ENCODE measurements at regions not wholly inside any gene's neighbourhood (a gene's known extent, or its start where the extent isn't known, plus 50 kb on each side); places are given as distances from the start of the nearest gene placed in this dataset.
"Not testable (repeated sequence)": the region's sequence is repeated elsewhere in the genome, so short reads cannot be mapped to it uniquely, and the experiment has no call there.

DNA sequence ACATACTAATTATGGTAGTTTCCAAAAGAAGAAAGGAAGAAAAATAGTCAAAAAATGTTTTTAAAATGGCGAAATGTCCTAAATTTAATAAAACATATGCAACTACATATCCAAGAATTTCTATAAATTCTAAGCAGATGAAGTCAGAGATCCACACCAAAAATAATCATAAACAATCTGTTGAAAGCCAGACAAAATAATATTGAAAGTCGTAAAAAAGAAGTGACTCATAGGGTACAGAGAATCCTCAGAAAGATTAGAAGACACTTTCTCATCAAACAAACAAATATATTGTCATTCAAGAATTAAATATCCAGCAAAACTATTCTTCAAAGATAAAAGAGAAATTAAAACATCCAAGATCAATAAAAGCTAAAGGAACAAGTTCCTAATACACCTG, 281.4 kb upstream of the ZNF804A start:
- in situ Hi-C loops (cut with MboI; ENCODE audit: low pct_unique_long_range_greater_than_20kb, low sequenced_read_pairs, unreplicated experiment): no loop called here
- DNase-seq (ENCODE audit: low spot score): no peak
- no peak for TF ChIP-seq CTCF (IDR thresholded peaks at IDR 0.05; ENCODE audit: extremely low read depth, insufficient read depth, missing control alignments)

DNA sequence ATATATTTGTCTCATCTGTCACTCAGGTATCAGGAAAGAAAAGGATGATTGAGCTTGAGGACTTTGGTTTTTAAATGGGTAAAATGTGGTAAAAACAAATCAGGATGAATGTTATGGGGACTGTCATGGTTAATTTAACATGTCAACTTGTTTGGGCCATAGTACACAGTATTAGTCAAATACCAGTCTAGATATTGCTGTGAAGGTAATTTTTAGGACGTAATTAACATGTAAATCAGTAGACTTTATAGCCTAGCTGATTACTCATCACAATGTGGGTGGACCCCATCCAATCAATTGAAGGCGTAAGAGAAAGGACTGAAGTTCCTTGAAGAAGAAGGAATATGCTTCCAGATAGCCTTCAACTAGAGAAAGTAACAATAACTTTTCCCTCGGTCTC, 275.7 kb upstream of the ZNF804A start:
- in situ Hi-C loops (cut with MboI; ENCODE audit: low pct_unique_long_range_greater_than_20kb, low sequenced_read_pairs, unreplicated experiment): no loop called here
- DNase-seq (ENCODE audit: low spot score): no peak
- no peak for TF ChIP-seq CTCF (IDR thresholded peaks at IDR 0.05; ENCODE audit: extremely low read depth, insufficient read depth, missing control alignments)

DNA sequence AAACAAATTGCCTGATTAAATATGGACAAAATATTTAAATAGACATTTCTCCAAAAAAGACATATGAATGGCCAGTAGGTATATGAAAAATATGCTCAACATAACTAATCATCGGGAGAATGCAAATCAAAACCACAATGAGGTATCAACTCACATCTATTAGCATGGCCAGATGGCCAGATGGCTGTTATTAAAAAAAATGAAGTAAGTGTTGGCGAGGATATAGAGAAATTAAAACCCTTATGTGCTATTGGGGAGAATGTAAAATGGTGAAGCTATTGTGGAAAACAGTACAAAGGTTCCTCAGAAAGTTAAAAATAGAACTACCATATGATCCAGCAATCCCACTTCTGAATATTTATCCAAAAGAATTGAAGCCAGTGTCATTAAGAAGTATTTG, 272.3 kb upstream of the ZNF804A start:
- TF ChIP-seq CTCF (IDR thresholded peaks at IDR 0.05; ENCODE audit: extremely low read depth, insufficient read depth, missing control alignments): no peak
- in situ Hi-C loops (cut with MboI; ENCODE audit: low pct_unique_long_range_greater_than_20kb, low sequenced_read_pairs, unreplicated experiment): no loop called here
- no peak for DNase-seq (ENCODE audit: low spot score)

GRCh38 chr2:184327805-184328204, 270.5 kb upstream of the ZNF804A start:
- in situ Hi-C loops (cut with MboI; ENCODE audit: low pct_unique_long_range_greater_than_20kb, low sequenced_read_pairs, unreplicated experiment); DNase-seq (ENCODE audit: low spot score): not testable (repeated sequence)

- in situ Hi-C loops (cut with MboI; ENCODE audit: low pct_unique_long_range_greater_than_20kb, low sequenced_read_pairs, unreplicated experiment); DNase-seq (ENCODE audit: low spot score): not testable (repeated sequence)
These were observed 267.8 kb upstream of the ZNF804A start for GRCh38 chr2:184330561-184330960.

GRCh38 chr2:184336688-184337087, 261.6 kb upstream of the ZNF804A start:
- in situ Hi-C loops (cut with MboI; ENCODE audit: low pct_unique_long_range_greater_than_20kb, low sequenced_read_pairs, unreplicated experiment): no loop called here
- no peak for TF ChIP-seq CTCF (IDR thresholded peaks at IDR 0.05; ENCODE audit: extremely low read depth, insufficient read depth, missing control alignments)
- DNase-seq (ENCODE audit: low spot score): no peak

GRCh38 chr2:184338771-184339170, 259.6 kb upstream of the ZNF804A start:
- in situ Hi-C loops (cut with MboI; ENCODE audit: low pct_unique_long_range_greater_than_20kb, low sequenced_read_pairs, unreplicated experiment): no loop called here
- no peak for TF ChIP-seq CTCF (IDR thresholded peaks at IDR 0.05; ENCODE audit: extremely low read depth, insufficient read depth, missing control alignments)
- DNase-seq (ENCODE audit: low spot score): no peak

- no peak for DNase-seq (ENCODE audit: low spot score)
- in situ Hi-C loops (cut with MboI; ENCODE audit: low pct_unique_long_range_greater_than_20kb, low sequenced_read_pairs, unreplicated experiment): no loop called here
- TF ChIP-seq CTCF (IDR thresholded peaks at IDR 0.05; ENCODE audit: extremely low read depth, insufficient read depth, missing control alignments): no peak
These were observed 258.4 kb upstream of the ZNF804A start for GRCh38 chr2:184339966-184340365.
